Suprapubic skin (tissue), 4 donors: ENCODE measurements at regions not wholly inside any gene's neighbourhood (a gene's known extent, or its start where the extent isn't known, plus 50 kb on each side); places are given as distances from the start of the nearest gene placed in this dataset.

ENCODE experiments used
- EP300 ChIP-seq: sonication (generic); formaldehyde crosslinking; IDR thresholded peaks from one replicate; pipeline ENCODE4 v1.6.1; 2017; ENCODE audit warnings: antibody characterized with exemption
- POLR2A ChIP-seq, 2 donors: fragments of 450-650 bp; IDR thresholded peaks; one replicate each; pipeline ENCODE4 v1.6.1; 2017; ENCODE audit warnings: antibody characterized with exemption in 2 of 2, mild to moderate bottlenecking in 2 of 2, moderate library complexity in 2 of 2
- POLR2AphosphoS5 ChIP-seq, 3 donors: sonication (generic); formaldehyde crosslinking; IDR thresholded peaks; one replicate each; pipeline ENCODE4 v1.6.1; 2017; ENCODE audit warnings: antibody characterized with exemption in 3 of 3
- TF ChIP-seq, protein P1 (sequence below), 2 donors: fragments of 200-600 bp in 1 of 2; fragments of 450-650 bp in 1 of 2; sonication (generic) in 1 of 2; IDR thresholded peaks; one replicate each; pipeline ENCODE4 v1.5.1; 2016 to 2019; ENCODE audit warnings: antibody characterized with exemption in 2 of 2, mild to moderate bottlenecking in 1 of 2, moderate library complexity in 1 of 2

DNA sequence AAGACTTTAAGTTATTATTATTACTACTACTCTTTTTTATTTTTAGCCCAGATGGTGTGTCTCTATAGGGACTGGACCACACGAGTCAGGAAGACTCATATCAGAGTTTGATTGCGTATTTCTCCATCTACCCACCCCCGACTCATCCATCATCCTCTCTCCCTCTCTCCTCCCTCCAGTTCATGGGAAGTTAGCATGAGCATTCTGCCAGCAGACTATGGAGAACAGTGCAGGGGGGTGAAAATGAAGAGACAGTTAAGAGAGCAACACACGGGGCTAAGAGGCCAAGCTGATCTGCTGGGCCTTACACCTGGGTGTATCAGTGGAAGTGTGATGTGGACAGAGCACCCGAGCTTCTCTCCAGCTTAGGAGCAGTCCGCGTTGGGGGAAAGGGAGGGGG lies 95.0 kb downstream of the UQCRFS1 start:
- TF ChIP-seq, protein P1, sequence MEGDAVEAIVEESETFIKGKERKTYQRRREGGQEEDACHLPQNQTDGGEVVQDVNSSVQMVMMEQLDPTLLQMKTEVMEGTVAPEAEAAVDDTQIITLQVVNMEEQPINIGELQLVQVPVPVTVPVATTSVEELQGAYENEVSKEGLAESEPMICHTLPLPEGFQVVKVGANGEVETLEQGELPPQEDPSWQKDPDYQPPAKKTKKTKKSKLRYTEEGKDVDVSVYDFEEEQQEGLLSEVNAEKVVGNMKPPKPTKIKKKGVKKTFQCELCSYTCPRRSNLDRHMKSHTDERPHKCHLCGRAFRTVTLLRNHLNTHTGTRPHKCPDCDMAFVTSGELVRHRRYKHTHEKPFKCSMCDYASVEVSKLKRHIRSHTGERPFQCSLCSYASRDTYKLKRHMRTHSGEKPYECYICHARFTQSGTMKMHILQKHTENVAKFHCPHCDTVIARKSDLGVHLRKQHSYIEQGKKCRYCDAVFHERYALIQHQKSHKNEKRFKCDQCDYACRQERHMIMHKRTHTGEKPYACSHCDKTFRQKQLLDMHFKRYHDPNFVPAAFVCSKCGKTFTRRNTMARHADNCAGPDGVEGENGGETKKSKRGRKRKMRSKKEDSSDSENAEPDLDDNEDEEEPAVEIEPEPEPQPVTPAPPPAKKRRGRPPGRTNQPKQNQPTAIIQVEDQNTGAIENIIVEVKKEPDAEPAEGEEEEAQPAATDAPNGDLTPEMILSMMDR (IDR thresholded peaks at IDR 0.05), result no peak
- TF ChIP-seq POLR2AphosphoS5 (IDR thresholded peaks at IDR 0.05), result no peak
- no peak for TF ChIP-seq POLR2A (IDR thresholded peaks at IDR 0.05)
- no peak for TF ChIP-seq EP300
